NB4 (cell line): ENCODE measurements at regions not wholly inside any gene's neighbourhood (a gene's known extent, or its start where the extent isn't known, plus 50 kb on each side); places are given as distances from the start of the nearest gene placed in this dataset.
"Not testable (repeated sequence)": the region's sequence is repeated elsewhere in the genome, so short reads cannot be mapped to it uniquely, and the experiment has no call there.

Source experiments
- DNase-seq: peaks from one replicate; pipeline ENCODE4 v3.0.0; 2010; ENCODE audit warnings: low read depth
- H3K4me3 ChIP-seq: one replicate; pipeline ENCODE4 v1.5.1; 2011; ENCODE audit warnings: mild to moderate bottlenecking, low read depth, low read length, moderate library complexity
- CTCF ChIP-seq: IDR thresholded peaks from one replicate; pipeline ENCODE4 v1.5.1; 2012; ENCODE audit warnings: low read depth, low read length
- MAX ChIP-seq: IDR thresholded peaks from 2 replicates; pipeline ENCODE4 v1.6.1; 2011; ENCODE audit warnings: low read depth, low read length
- MYC ChIP-seq: IDR thresholded peaks from 2 replicates; pipeline ENCODE4 v1.6.1; 2011; ENCODE audit warnings: low read depth, low read length
- POLR2A ChIP-seq: IDR thresholded peaks from 2 replicates; pipeline ENCODE4 v1.6.1; 2011; ENCODE audit warnings: mild to moderate bottlenecking; ENCODE audit not compliant: insufficient read length; ENCODE audit errors: extremely low read depth

- no peak for DNase-seq
- no peak overlapping the region for H3K4me3 ChIP-seq
- TF ChIP-seq MYC = no peak
- no peak for TF ChIP-seq CTCF
- TF ChIP-seq POLR2A = no peak
- no peak for TF ChIP-seq MAX
Measured at GRCh38 chr12:96106137-96106536, 70.8 kb upstream of the LTA4H start.

- no peak overlapping the region for H3K4me3 ChIP-seq
- no peak for DNase-seq
- TF ChIP-seq POLR2A (no peak), MYC (no peak), MAX (no peak)
Measured at GRCh38 chr12:96107236-96107635, 71.8 kb upstream of the LTA4H start.

GRCh38 chr12:96108321-96108720 is 72.9 kb upstream of the LTA4H start:
- peak; percentile 93 for DNase-seq
- TF ChIP-seq MYC (no peak), MAX (peak; percentile 38)

GRCh38 chr12:96108941-96109340 is 73.6 kb upstream of the LTA4H start:
- H3K4me3 ChIP-seq, DNase-seq: not testable (repeated sequence)

More at GRCh38 chr12:96108321-96108720, 72.9 kb upstream of the LTA4H start:
- peak overlapping the region; percentile 12 for H3K4me3 ChIP-seq

- no peak for DNase-seq
- TF ChIP-seq MAX = no peak
- TF ChIP-seq CTCF = no peak
- TF ChIP-seq POLR2A = no peak
- no peak for TF ChIP-seq MYC
- no peak overlapping the region for H3K4me3 ChIP-seq
Measured at GRCh38 chr12:96112733-96113132, 77.3 kb upstream of the LTA4H start.

GRCh38 chr12:96117460-96117859 is 76.7 kb upstream of the ELK3 start:
- TF ChIP-seq MAX (no peak), POLR2A (no peak), MYC (no peak), CTCF (no peak)
- DNase-seq = peak; percentile 51
- no peak overlapping the region for H3K4me3 ChIP-seq

- DNase-seq = peak; percentile 100
- H3K4me3 ChIP-seq = peak overlapping the region; percentile 35
- TF ChIP-seq CTCF (no peak), MAX (peak; percentile 75), MYC (no peak; the same call in 1 of the 2 replicates), POLR2A (no peak)
Measured at GRCh38 chr12:96120359-96121100, 73.6 kb upstream of the ELK3 start.
